Stimulated activated CD4-positive, alpha-beta T cell treated with anti-CD3 and anti-CD28 coated beads, Interleukin-2, amount 100 ng/mL, for 4 hours (primary cell): ENCODE measurements at regions not wholly inside any gene's neighbourhood (a gene's known extent, or its start where the extent isn't known, plus 50 kb on each side); places are given as distances from the start of the nearest gene placed in this dataset.
"Not testable (repeated sequence)": the region's sequence is repeated elsewhere in the genome, so short reads cannot be mapped to it uniquely, and the experiment has no call there.

Source experiments
- DNase-seq: peaks from one replicate; pipeline ENCODE4 v3.0.0-alpha.2; 2020; ENCODE audit warnings: low read depth

GRCh38 chr15:98523912-98524662 lies 124.3 kb upstream of the IGF1R start:
- DNase-seq, result no peak

- DNase-seq, result no peak
These were observed 123.3 kb upstream of the IGF1R start for GRCh38 chr15:98524838-98525660.

- DNase-seq, result no peak
These were observed 122.7 kb upstream of the IGF1R start for GRCh38 chr15:98525661-98526001.

- no peak for DNase-seq
These were observed 122.2 kb upstream of the IGF1R start for GRCh38 chr15:98526094-98526493.

- no peak for DNase-seq
These were observed 120.2 kb upstream of the IGF1R start for GRCh38 chr15:98528046-98528725.

GRCh38 chr15:98529205-98530145 lies 118.9 kb upstream of the IGF1R start:
- DNase-seq, result no peak

- DNase-seq, result no peak
These were observed 117.8 kb upstream of the IGF1R start for GRCh38 chr15:98530570-98530969.

GRCh38 chr15:98532063-98532462 lies 116.3 kb upstream of the IGF1R start:
- no peak for DNase-seq

- DNase-seq, result no peak
These were observed 111.4 kb upstream of the IGF1R start for GRCh38 chr15:98536976-98537375.

GRCh38 chr15:98537516-98538060 lies 110.8 kb upstream of the IGF1R start:
- DNase-seq, result no peak

GRCh38 chr15:98541519-98541918 lies 106.8 kb upstream of the IGF1R start:
- DNase-seq, result no peak

GRCh38 chr15:98543237-98543636 lies 105.1 kb upstream of the IGF1R start:
- no peak for DNase-seq

- DNase-seq, result no peak
These were observed 102.0 kb upstream of the IGF1R start for GRCh38 chr15:98546329-98546728.

- no peak for DNase-seq
These were observed 101.1 kb upstream of the IGF1R start for GRCh38 chr15:98547275-98547674.

GRCh38 chr15:98547741-98548138 lies 100.6 kb upstream of the IGF1R start:
- no peak for DNase-seq

GRCh38 chr15:98548139-98548971 lies 100.0 kb upstream of the IGF1R start:
- DNase-seq, result peak; percentile 41

GRCh38 chr15:98549003-98549402 lies 99.3 kb upstream of the IGF1R start:
- DNase-seq, result no peak

GRCh38 chr15:98549741-98550140 lies 98.6 kb upstream of the IGF1R start:
- no peak for DNase-seq

- DNase-seq, result not testable (repeated sequence)
These were observed 98.0 kb upstream of the IGF1R start for GRCh38 chr15:98550363-98550762.

GRCh38 chr15:98551936-98552562 lies 96.3 kb upstream of the IGF1R start:
- no peak for DNase-seq
